Neural progenitor cell (in vitro differentiated cells): ENCODE measurements at regions not wholly inside any gene's neighbourhood (a gene's known extent, or its start where the extent isn't known, plus 50 kb on each side); places are given as distances from the start of the nearest gene placed in this dataset.

Source experiments
- EZH2 ChIP-seq: fragments of 200-600 bp; sonication (generic); IDR thresholded peaks from 2 replicates; pipeline ENCODE4 v1.6.1; 2017; ENCODE audit warnings: antibody characterized with exemption, mild to moderate bottlenecking, moderate library complexity
- EZH2phosphoT487 ChIP-seq: fragments of 200-600 bp; sonication (generic); IDR thresholded peaks from 2 replicates; pipeline ENCODE4 v1.6.1; 2017; ENCODE audit warnings: antibody characterized with exemption
- TF ChIP-seq, protein P1 (sequence below): fragments of 200-600 bp; sonication (generic); IDR thresholded peaks from 2 replicates; pipeline ENCODE4 v1.5.1; 2017; ENCODE audit warnings: antibody characterized with exemption, mild to moderate bottlenecking

DNA sequence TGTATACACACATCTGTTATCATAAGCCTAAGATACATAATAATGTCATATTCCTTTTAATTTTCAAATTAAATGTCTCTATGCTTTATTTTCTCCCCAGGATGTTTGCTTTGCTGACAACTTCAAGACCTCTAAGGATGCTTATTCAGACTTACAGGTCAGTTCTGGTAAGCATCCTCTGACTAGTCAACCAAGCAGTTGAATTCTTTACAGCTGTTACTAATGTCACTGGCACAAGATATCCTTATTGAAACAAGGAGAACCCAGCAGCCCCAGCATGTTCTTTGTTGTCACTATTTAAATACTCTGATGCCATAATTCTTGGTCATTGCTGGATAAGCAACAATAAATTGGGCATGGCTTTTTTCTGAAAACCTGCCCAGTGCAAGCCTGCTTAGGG lies 232.3 kb upstream of the PMFBP1 start:
- TF ChIP-seq EZH2 (no peak), EZH2phosphoT487 (no peak)
- TF ChIP-seq, protein P1, sequence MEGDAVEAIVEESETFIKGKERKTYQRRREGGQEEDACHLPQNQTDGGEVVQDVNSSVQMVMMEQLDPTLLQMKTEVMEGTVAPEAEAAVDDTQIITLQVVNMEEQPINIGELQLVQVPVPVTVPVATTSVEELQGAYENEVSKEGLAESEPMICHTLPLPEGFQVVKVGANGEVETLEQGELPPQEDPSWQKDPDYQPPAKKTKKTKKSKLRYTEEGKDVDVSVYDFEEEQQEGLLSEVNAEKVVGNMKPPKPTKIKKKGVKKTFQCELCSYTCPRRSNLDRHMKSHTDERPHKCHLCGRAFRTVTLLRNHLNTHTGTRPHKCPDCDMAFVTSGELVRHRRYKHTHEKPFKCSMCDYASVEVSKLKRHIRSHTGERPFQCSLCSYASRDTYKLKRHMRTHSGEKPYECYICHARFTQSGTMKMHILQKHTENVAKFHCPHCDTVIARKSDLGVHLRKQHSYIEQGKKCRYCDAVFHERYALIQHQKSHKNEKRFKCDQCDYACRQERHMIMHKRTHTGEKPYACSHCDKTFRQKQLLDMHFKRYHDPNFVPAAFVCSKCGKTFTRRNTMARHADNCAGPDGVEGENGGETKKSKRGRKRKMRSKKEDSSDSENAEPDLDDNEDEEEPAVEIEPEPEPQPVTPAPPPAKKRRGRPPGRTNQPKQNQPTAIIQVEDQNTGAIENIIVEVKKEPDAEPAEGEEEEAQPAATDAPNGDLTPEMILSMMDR: no peak
